NCI-H187 treated with DMSO at 0.1 percent for 48 hours (cell line): ENCODE measurements at regions not wholly inside any gene's neighbourhood (a gene's known extent, or its start where the extent isn't known, plus 50 kb on each side); places are given as distances from the start of the nearest gene placed in this dataset.

Experiments
- DNase-seq: peaks from one replicate; lab custom pipeline; 2025; lab: John Stamatoyannopoulos, UW

GRCh38 chr1:91151702-91152101 is 129.9 kb upstream of the ZNF644 start:
- DNase-seq = no peak

GRCh38 chr1:91148641-91149069 is 126.8 kb upstream of the ZNF644 start:
- DNase-seq = no peak

GRCh38 chr1:91141858-91142257 is 120.0 kb upstream of the ZNF644 start:
- DNase-seq = no peak

- DNase-seq = no peak
Measured at GRCh38 chr1:91138959-91139358, 117.1 kb upstream of the ZNF644 start.

- no peak for DNase-seq
Measured at GRCh38 chr1:91137173-91137852, 115.5 kb upstream of the ZNF644 start.

- DNase-seq = no peak
Measured at GRCh38 chr1:91135799-91136198, 114.0 kb upstream of the ZNF644 start.

GRCh38 chr1:91133248-91133647 is 111.4 kb upstream of the ZNF644 start:
- DNase-seq = no peak

GRCh38 chr1:91130256-91130985 is 108.6 kb upstream of the ZNF644 start:
- DNase-seq = no peak

GRCh38 chr1:91129458-91129857 is 107.6 kb upstream of the ZNF644 start:
- no peak for DNase-seq

- no peak for DNase-seq
Measured at GRCh38 chr1:91129017-91129416, 107.2 kb upstream of the ZNF644 start.

- DNase-seq = no peak
Measured at GRCh38 chr1:91124989-91125417, 103.2 kb upstream of the ZNF644 start.

- no peak for DNase-seq
Measured at GRCh38 chr1:91124290-91124985, 102.6 kb upstream of the ZNF644 start.

GRCh38 chr1:91123773-91124172 is 101.9 kb upstream of the ZNF644 start:
- DNase-seq = no peak

GRCh38 chr1:91123319-91123718 is 101.5 kb upstream of the ZNF644 start:
- DNase-seq = no peak

GRCh38 chr1:91122106-91122717 is 100.4 kb upstream of the ZNF644 start:
- no peak for DNase-seq

GRCh38 chr1:91121366-91121765 is 99.5 kb upstream of the ZNF644 start:
- no peak for DNase-seq

GRCh38 chr1:91120936-91121335 is 99.1 kb upstream of the ZNF644 start:
- DNase-seq = no peak

- no peak for DNase-seq
Measured at GRCh38 chr1:91120421-91120820, 98.6 kb upstream of the ZNF644 start.

GRCh38 chr1:91104712-91105111 is 82.9 kb upstream of the ZNF644 start:
- no peak for DNase-seq

GRCh38 chr1:91101328-91101727 is 79.5 kb upstream of the ZNF644 start:
- no peak for DNase-seq

GRCh38 chr1:91099746-91100621 is 78.1 kb upstream of the ZNF644 start:
- no peak for DNase-seq
